PFSK-1 (cell line): ENCODE measurements at regions not wholly inside any gene's neighbourhood (a gene's known extent, or its start where the extent isn't known, plus 50 kb on each side); places are given as distances from the start of the nearest gene placed in this dataset.

Source experiments
- FOXP2 ChIP-seq: optimal IDR thresholded peaks from 2 replicates; pipeline ENCODE3; 2011; ENCODE audit warnings: borderline replicate concordance, control low read depth, inconsistent platforms; ENCODE audit not compliant: insufficient read depth; ENCODE audit errors: extremely low read length, extremely low read depth
- POLR2AphosphoS5 ChIP-seq: IDR thresholded peaks from 2 replicates; pipeline ENCODE4 v1.6.1; 2012; ENCODE audit warnings: low read depth, mild to moderate bottlenecking, control low read depth, low read length, moderate library complexity
- SIN3A ChIP-seq: IDR thresholded peaks from 2 replicates; pipeline ENCODE4 v1.6.1; 2012; ENCODE audit warnings: mild to moderate bottlenecking, low read length, moderate library complexity, borderline replicate concordance; ENCODE audit not compliant: insufficient read depth
- TAF1 ChIP-seq: IDR thresholded peaks from 2 replicates; pipeline ENCODE4 v1.6.1; 2012; ENCODE audit warnings: low read length, control low read depth, borderline replicate concordance; ENCODE audit not compliant: insufficient read depth
- TF ChIP-seq, protein P1 (sequence below), 2 experiments: IDR thresholded peaks; 2 replicates each; pipeline versions ENCODE4 v1.6.1 to v1.8.0; 2011 to 2012; ENCODE audit warnings: low read depth in 2 of 2, low read length in 2 of 2, control low read depth in 1 of 2, inconsistent platforms in 1 of 2, mild to moderate bottlenecking in 1 of 2, moderate library complexity in 1 of 2; ENCODE audit not compliant: insufficient read depth in 1 of 2

DNA sequence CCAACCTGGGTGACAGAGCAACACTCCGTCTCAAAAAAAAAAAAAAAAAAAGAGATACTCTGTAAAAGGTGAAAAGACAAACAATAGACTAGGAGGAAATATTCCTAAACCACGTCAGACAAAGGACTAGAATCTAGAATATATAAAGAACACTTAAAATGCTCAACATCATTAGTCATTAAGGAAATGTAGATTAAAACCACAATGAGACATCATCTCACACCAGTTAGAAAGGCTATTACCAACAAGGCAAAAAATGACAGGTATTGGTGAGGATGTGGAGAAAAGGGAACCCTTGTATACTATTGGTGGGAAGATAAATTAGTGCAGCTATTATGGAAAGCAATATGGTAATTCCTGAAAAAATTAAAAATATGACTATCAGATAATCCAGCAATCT, 903.1 kb upstream of the SOX9 start:
- TF ChIP-seq TAF1 (no peak), SIN3A (no peak), POLR2AphosphoS5 (no peak), FOXP2 (no peak)
- TF ChIP-seq, protein P1, sequence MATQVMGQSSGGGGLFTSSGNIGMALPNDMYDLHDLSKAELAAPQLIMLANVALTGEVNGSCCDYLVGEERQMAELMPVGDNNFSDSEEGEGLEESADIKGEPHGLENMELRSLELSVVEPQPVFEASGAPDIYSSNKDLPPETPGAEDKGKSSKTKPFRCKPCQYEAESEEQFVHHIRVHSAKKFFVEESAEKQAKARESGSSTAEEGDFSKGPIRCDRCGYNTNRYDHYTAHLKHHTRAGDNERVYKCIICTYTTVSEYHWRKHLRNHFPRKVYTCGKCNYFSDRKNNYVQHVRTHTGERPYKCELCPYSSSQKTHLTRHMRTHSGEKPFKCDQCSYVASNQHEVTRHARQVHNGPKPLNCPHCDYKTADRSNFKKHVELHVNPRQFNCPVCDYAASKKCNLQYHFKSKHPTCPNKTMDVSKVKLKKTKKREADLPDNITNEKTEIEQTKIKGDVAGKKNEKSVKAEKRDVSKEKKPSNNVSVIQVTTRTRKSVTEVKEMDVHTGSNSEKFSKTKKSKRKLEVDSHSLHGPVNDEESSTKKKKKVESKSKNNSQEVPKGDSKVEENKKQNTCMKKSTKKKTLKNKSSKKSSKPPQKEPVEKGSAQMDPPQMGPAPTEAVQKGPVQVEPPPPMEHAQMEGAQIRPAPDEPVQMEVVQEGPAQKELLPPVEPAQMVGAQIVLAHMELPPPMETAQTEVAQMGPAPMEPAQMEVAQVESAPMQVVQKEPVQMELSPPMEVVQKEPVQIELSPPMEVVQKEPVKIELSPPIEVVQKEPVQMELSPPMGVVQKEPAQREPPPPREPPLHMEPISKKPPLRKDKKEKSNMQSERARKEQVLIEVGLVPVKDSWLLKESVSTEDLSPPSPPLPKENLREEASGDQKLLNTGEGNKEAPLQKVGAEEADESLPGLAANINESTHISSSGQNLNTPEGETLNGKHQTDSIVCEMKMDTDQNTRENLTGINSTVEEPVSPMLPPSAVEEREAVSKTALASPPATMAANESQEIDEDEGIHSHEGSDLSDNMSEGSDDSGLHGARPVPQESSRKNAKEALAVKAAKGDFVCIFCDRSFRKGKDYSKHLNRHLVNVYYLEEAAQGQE (IDR thresholded peaks at IDR 0.05; ENCODE audit: insufficient read depth in 1 of 2, low read depth in 2 of 2, low read length in 2 of 2): no peak

DNA sequence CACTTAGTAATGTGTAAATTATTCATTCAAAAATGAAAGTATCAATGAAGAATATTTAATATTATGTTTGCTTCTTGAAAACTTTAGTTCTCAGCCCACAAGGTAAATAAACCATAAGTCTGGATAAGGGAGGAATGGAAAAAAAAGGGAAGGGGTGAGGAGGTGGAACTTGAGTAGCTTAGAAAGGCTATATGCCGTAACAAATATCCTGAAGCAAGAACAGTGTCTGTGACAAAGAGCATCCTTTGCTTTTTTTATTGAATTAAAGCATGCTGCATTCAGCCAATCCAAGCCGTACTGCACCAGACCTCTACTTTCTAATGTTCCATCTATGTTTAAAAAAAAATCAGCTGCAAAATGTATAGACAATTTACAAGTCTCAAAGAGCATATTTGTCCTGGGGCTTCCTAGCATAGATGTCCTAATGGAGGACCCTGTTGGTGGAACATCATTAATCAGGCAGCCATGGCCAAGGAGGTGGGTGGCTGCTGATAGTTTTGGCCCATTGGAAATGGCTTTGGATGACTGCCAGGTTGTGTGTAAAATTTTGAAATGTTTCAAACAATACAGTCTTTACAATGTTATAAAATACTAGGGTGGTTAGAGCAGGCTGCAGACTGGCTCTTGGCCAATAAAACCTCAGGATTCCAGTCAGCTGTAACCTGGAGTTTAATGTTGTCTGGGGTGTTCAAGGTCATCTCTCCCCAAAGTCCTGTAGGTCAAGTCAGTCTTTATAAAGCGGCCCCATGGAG, 895.8 kb upstream of the SOX9 start:
- TF ChIP-seq POLR2AphosphoS5 (no peak), TAF1 (no peak), SIN3A (no peak), FOXP2 (no peak)
- TF ChIP-seq, protein P1 (IDR thresholded peaks at IDR 0.05; ENCODE audit: insufficient read depth in 1 of 2, low read depth in 2 of 2, low read length in 2 of 2): no peak

DNA sequence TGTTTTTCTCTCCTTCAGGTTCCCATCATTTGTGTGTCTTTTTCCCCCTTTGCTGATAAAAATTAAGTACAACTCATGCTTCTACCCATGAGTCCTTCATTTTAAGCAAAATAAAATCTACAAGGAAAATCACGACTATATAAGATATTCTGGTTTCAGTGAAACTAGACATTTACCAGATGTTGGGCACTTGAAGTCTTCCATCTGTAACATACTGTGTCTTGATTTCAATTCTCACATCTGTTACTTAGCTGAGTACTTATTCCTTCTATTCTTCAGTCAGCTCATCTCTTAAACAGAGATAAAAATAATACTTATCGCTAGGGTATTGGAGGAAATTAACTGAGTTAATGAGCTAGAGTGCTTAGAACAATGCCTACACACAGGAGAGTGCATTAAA, 893.0 kb upstream of the SOX9 start:
- no peak for TF ChIP-seq POLR2AphosphoS5
- no peak for TF ChIP-seq SIN3A
- TF ChIP-seq TAF1: no peak
- TF ChIP-seq, protein P1 (IDR thresholded peaks at IDR 0.05; ENCODE audit: insufficient read depth in 1 of 2, low read depth in 2 of 2, low read length in 2 of 2): no peak
- no peak for TF ChIP-seq FOXP2

DNA sequence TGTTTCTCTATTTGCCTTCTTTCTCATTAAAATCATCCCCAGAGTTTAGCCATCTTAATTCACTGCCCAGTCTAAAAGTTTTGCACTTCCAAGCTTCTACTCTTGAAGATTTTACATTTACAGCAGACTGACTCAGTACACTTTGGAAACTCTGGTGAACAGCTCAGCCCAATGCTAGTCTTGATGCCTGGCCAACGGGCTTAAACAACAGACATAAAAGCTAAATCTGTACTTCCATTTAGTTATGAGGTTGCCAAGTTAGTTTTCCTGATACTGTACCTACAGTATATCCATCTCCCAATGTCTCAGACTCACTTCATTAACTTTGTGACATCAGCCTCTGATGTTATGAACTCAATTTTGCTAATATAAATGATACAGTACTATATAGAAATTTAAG, 891.8 kb upstream of the SOX9 start:
- TF ChIP-seq, protein P1 (IDR thresholded peaks at IDR 0.05; ENCODE audit: insufficient read depth in 1 of 2, low read depth in 2 of 2, low read length in 2 of 2): no peak
- no peak for TF ChIP-seq FOXP2
- TF ChIP-seq POLR2AphosphoS5: no peak
- TF ChIP-seq TAF1: no peak
- no peak for TF ChIP-seq SIN3A
